ENCODE measurements at regions not wholly inside any gene's neighbourhood (a gene's known extent, or its start where the extent isn't known, plus 50 kb on each side); places are given as distances from the start of the nearest gene placed in this dataset.

- TF ChIP-seq CTCF (IDR thresholded peaks at IDR 0.05) (no peak), POLR2A (IDR thresholded peaks at IDR 0.05) (no peak), POLR2AphosphoS5 (IDR thresholded peaks at IDR 0.05) (no peak), EP300 (IDR thresholded peaks at IDR 0.05) (no peak)
Measured at GRCh38 chr9:87372356-87372851, 125.3 kb upstream of the DAPK1 start.

All from suprapubic skin (tissue), 4 donors.